Thyroid gland (tissue), 4 donors: ENCODE measurements at regions not wholly inside any gene's neighbourhood (a gene's known extent, or its start where the extent isn't known, plus 50 kb on each side); places are given as distances from the start of the nearest gene placed in this dataset.

Experiments
- POLR2A ChIP-seq, 2 donors: fragments of 450-650 bp; IDR thresholded peaks; one replicate each; pipeline ENCODE4 v1.6.1; 2017; ENCODE audit warnings: antibody characterized with exemption in 2 of 2, mild to moderate bottlenecking in 2 of 2, moderate library complexity in 1 of 2
- TF ChIP-seq, protein P1 (sequence below), 6 experiments: fragments of 200-600 bp in 3 of 6; fragments of 450-650 bp in 3 of 6; sonication (generic) in 3 of 6; IDR thresholded peaks; one replicate each; pipeline ENCODE4 v1.5.1; 2016 to 2019; ENCODE audit warnings: antibody characterized with exemption in 6 of 6, mild to moderate bottlenecking in 2 of 6, inconsistent platforms in 1 of 6, moderate library complexity in 1 of 6

GRCh38 chr2:30325600-30326328 is 94.4 kb downstream of the LBH start:
- no peak for TF ChIP-seq POLR2A (IDR thresholded peaks at IDR 0.05)
- TF ChIP-seq, protein P1, sequence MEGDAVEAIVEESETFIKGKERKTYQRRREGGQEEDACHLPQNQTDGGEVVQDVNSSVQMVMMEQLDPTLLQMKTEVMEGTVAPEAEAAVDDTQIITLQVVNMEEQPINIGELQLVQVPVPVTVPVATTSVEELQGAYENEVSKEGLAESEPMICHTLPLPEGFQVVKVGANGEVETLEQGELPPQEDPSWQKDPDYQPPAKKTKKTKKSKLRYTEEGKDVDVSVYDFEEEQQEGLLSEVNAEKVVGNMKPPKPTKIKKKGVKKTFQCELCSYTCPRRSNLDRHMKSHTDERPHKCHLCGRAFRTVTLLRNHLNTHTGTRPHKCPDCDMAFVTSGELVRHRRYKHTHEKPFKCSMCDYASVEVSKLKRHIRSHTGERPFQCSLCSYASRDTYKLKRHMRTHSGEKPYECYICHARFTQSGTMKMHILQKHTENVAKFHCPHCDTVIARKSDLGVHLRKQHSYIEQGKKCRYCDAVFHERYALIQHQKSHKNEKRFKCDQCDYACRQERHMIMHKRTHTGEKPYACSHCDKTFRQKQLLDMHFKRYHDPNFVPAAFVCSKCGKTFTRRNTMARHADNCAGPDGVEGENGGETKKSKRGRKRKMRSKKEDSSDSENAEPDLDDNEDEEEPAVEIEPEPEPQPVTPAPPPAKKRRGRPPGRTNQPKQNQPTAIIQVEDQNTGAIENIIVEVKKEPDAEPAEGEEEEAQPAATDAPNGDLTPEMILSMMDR (IDR thresholded peaks at IDR 0.05): no peak
